ENCODE measurements at regions not wholly inside any gene's neighbourhood (a gene's known extent, or its start where the extent isn't known, plus 50 kb on each side); places are given as distances from the start of the nearest gene placed in this dataset.

DNA sequence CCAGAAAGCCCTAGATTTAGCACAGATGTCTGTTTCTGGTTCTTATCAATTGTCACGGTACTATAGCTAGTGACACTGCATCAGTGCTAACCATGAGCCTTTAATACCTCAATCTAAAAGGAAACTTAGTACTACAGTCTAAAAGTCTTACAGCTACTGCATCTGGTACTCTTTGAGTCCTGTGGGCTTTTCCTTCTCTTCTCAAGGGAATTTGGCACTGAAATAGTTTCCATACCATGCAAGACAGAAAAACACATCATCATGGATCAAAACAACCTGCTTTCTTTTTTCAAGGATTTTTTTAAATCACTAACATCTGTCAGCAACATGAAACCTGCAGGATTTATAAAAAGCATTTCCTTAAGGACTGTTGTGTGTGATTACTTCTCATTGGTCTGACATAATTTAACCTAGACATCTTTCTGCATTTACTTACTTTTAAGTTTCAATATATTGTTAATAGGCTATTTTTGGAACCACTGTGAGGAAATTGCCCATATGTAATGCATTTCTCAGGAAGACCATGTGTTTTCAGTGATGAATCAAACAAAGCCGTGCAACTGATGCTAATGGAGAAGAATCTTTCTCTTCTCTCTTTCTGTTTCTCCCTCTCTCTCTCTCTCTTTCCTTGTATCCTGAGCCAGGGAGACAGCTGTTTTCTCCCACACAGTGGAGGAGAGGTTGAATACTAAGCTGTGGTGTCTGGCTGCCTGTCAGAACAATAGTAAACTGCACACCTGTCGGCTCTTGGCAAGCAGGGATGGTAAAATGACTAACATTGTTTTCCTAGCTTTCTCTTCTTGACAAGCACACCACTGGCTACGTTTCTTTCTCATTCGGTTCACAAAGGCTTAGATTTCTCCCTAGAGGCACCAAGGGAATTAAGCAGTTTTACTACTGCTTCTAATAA lies 273.4 kb downstream of the CSNK1G3 start:
- no peak for DNase-seq

DNA sequence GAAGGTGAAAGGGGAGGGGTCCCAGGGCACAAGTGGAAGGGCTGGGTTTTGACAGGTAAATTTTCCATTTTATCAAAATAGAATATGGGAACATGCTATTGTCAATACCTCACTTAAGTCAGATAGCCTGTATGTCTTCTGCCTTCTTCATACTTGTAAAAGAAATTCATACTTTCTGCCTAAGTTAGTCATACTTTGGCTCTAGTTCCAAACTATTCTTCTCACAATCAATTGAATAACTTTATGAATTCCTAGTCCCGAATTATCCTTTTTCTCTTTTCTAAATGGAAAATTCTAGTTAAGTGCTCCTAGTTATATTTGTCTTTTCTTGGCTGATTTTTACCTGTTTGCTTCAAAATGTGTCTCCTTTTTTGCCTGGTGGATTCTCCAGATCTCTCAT lies 271.4 kb downstream of the CSNK1G3 start:
- no peak for DNase-seq

DNA sequence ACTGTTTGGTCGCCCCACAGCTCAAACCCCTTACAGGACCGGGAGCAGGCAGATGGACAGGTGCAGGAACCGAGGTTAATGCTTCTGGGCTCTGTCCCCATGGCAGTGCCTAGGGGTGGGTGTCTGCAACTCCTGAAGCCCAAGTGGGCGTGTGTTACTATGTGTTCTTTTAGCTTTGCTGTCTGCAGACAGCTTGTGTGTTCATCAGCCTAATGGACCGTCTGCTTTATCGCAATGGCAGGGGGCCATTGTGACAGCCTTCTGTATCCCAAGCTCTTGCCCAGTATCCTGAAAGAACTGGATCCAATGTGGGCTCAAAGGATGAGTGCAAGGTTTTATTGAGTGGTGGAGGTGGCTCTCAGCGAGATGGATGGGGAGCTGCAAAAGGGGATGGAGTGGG lies 266.7 kb downstream of the CSNK1G3 start:
- DNase-seq, result no peak

DNA sequence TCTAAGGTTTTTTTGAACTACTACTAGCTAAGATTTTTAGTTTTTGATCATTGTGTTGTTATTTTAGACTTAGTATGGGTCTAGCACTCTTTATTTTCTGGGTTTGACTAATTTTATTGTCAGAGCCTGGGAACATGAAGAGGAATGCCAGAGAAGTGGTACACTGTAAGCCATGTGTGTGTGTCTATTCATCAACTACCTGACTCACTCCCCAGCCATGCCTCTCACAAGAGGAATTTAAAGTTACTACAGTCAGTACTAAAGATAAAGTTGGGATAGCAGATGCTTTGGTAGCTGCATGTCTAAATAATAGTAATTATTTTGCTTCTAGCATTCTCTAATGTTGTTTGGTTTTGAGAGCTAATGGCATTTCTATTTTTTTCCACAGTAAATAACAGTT lies 264.8 kb downstream of the CSNK1G3 start:
- DNase-seq, result no peak

DNA sequence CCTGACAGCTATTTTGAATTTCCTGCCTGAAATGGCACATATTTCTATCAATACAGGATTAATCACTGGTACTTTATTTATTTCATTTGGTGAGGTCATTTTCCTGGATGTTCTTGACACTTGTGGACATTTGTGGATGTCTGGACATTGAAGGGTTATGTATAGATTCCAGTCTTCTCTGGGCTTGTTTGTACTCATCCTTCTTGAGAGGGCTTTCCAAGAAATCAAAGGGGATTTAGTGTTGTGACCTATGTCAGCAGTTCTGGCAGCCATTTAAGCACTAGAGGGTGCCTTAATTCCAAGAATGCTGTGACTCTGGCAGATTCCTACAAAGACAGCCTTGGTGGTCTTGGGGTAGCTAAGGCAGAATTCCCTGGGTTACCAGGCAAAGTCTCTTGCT lies 259.7 kb downstream of the CSNK1G3 start:
- DNase-seq, result no peak

DNA sequence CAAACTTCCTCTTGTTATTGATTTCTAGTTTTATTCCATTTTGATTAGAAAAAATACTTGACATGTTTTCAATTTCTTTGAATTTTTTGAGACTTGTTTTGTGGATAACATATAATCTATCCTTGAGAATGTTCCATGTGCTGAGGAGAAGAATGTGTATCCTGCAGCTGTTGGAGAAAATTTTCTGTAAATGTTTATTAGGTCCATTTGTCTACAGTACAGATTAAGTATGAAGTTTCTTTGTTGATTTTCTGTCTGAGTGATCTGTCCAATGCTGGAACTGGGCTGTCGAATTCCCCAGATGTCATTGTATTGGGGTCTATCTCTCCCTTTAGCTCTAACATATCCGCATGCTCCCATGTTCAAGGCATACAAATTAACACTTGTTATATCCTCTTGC lies 251.2 kb downstream of the CSNK1G3 start:
- no peak for DNase-seq

DNA sequence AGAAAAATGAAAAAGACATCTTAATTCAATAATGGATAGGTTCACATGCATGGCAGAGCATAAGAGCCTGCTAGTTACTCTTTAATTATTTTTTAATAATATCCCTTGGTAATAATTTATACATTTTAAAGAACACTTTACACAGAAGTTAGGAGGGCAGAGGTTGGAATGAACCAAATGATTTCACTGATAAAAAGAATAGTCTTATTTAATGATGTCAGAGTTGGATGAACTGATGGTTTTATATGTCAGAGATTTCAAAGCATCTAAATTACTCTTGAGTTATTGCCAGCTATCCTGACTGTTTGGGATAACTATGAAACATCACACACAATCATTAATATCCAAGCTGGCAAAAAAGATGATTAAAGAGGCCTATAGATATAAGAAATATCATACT lies 244.8 kb downstream of the CSNK1G3 start:
- DNase-seq, result no peak

DNA sequence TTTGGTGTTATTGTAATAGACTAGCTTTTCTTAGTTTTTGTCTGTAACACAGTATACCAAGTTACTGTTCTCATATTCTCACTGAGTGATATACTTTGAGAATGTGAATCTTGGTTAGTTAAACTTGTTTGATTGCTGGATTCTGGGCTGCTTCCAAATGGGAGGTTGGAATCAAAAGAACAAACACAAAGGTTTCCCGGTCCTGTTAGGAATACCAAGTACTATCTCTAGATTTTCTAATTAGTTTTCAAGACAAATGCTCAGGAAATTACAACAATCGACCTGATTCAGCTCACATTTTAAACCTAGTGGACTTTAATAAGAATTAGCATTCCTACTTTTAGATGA lies 244.3 kb downstream of the CSNK1G3 start:
- no peak for DNase-seq

DNA sequence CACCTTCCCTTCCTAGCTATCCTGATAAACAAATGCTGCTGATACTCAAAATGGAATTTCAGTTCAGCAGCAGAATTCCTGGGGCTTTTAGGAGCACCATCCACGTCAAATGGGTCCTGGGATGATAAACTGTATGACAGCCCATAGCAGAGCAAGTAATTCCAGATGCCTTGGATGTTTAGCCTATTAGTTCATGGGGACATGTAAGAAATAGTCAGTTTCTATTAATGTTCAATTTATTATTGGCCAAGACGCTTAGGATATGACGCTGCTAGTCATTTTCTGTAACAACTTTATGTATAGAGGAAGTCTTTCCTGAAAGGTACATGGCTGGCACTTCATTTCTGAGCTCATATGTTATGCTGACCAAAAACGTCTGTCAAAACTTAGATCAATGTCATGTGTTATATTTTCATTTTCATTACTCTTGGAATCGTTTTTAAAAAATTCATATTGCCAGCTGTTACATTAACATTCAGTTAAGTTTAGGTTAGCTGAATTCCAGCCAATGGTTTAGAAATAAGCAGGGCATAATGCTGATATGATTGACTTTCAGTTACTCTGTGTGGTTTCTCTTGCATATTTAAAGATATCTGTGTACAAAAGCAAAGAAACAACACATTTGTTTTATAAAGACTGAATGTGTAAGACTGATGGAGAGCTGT lies 243.8 kb downstream of the CSNK1G3 start:
- DNase-seq, result no peak

DNA sequence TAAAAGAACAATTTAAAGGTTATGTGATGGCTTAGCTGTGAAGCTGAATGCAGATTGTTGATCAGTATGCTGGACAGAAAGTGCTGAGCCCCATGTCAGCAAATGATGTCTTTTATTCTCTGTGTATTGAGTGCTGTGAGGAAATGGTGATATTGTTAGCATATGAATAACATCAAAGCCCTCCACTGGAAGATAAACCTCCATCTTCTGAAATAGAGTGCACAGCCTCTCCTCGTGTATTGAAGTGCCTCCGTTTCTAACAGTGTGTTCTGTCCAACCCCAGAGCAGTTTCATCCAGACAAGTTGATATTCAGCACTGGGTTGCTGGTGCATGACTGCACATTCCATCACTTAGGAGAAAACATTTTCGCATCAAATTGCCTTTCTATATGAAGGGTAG lies 242.9 kb downstream of the CSNK1G3 start:
- no peak for DNase-seq

DNA sequence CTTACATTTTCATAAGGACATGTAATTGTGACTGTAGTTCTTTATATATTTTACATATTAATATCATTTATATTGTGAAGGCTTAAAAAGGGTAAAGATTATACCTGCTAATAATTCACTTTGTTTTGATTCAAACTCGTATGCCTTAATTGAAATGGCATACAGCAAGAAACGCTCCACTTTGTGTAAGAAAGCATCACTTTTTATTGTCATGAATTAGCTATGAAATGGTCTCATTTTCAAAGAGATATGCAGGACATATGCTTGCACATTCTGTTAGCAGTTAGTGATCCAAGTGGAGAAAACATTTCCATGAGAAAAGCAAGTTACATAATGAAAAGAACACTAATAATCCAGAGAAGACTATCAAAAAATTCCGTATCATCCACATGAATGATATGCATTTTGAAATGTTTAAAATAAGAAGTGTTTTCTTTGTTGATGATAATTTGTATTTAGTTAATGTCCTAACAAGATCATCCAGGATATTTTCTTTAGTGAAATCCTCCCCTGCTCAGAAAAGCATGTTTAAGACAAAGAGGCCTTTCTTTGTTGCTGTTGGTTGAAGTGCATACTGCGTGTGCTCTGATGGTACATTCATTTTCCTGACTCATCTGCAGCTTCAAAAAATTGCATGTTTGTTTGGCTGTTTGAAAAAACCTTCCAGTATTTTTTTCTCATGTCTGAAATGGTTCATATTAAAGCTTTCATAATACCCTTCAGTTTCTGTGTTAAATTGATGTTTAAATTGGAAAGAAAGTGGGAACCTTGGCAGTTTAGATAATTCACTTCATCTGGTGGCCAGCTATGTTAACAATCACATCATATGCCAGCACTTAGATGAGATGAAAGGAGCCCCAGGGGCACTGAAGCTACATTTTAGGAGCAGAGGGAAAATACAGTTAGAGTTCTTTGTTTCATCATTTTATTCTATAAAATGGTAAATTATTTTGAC lies 242.2 kb downstream of the CSNK1G3 start:
- DNase-seq, result no peak

DNA sequence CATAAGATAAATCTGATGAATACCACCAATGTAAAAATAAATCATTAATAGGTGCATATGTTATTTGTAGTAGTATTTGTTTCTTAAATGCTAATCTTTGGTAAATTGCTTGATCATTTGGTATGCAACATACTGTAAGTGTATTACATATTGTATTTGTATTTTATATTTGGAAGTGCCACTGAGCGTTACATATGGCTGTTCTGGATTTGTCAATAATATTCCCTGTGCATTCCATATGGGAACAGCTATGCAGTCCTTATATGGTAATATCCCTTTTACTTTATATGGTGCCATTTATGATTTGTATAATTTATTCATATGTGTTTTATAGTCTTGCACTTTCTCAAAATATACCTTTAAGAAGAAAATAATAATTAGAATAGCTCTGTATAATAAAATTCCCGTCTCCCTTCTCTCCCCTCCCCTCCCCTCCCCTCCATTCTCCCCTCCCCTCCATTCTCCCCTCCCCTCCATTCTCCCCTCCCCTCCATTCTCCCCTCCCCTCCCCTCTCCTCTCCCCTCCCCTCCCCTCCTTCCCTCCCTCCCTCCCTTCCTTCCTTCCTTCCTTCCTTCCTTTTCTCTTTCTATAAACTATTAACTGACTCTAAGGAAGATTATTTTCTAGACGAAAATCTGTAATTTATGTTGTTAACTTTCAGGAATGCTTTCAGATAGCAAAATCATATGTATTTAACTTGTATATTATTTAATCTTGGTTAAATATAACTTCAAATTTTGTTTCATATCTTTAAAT lies 241.4 kb downstream of the CSNK1G3 start:
- no peak for DNase-seq

DNA sequence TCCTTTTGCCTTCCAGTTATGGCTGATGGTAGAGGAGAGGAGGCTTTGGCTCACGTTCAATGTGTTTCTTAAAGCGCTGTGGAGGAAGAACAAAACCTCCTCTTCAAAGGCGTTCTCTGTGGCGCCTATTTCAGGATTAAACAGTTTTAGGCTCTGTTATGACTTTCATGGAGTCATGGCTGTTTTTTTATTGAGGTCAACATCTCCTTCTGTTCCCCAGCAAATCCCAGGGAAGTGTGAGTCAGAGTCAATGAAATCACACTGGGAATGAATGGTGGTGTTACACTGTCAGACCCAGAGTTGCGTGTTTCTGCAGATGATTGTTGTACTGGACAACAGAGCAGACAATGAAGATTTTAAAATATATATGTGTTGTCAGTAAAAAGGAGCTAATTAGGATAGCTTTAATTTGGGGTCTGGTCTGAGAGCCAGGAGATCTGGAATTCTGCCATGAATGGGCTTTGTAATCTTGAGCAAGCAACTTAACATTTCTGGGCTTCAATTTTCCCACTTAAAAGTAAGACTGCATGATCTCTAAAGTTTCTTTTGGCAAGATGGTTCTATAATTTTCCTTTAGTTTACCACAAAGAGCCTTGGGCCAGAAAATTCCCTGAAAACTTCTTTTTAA lies 240.7 kb downstream of the CSNK1G3 start:
- no peak for DNase-seq

DNA sequence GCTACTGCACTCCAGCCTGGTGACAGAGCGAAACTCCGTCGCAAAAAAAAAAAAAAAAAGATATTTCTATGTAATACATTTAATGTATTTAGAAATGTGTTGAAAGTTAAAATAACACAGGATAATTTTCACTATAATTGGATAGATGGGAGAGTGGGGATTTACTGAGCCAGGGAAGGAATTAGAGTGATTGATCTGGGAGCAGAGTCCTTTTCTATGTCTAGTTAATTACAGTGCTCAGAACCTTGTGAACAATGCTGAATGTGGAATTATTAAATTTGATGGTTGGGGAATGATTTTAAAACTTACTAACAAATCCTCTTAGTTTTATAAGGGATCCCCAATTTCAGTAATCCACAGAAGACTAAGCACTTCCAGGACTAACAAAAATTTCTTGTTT lies 239.7 kb downstream of the CSNK1G3 start:
- DNase-seq, result no peak

DNA sequence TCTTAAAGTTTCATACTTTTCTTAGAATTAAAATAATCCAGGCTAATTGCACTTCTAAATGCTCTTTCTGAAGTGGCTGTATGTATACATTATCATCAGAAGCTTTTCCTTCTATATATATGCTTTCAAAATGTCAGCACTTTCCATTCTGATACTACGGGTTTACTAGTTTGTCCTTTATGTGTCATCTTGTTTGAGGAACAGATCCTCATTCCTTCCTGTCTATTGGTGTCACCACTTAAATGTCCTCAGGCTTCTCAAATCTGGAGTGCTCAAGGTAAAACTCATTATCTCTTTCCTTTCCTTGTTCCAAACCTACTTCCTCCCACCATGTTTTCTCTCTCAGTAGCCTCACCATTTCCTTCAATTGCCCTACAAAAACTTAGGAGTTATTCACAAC lies 236.3 kb downstream of the CSNK1G3 start:
- DNase-seq, result no peak

DNA sequence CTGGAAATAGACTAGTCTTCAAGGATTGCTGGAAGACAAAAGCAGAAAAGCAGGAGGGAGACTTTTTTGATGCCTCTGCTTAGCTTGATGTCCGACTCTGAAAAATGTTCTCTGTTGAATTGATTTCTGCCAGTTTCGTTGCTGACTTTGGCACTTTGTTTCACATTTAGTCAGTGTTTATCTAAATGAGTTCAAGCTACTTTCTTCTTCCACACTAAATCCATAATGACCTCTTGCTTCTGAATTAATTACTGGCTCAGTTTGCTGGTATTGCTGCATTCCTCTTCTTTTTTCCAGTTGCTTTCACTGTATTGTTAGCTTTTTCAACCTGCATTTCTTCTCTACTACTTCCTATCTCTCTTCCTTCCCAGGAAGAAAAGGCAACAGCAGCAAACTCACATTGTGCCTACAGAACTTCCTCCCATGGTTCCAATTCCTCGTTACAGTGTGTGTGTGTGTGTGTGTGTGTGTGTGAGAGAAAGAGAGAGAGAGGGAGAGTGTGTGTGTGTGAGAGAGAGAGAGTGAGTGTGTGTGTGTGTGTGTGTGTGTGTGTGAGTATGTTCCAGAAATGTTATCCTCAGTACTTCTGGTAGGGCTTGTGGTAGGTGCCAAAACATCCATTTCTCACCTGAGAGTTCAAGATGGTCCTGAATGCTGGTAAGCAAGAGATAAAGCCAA lies 234.8 kb downstream of the CSNK1G3 start:
- no peak for DNase-seq

DNA sequence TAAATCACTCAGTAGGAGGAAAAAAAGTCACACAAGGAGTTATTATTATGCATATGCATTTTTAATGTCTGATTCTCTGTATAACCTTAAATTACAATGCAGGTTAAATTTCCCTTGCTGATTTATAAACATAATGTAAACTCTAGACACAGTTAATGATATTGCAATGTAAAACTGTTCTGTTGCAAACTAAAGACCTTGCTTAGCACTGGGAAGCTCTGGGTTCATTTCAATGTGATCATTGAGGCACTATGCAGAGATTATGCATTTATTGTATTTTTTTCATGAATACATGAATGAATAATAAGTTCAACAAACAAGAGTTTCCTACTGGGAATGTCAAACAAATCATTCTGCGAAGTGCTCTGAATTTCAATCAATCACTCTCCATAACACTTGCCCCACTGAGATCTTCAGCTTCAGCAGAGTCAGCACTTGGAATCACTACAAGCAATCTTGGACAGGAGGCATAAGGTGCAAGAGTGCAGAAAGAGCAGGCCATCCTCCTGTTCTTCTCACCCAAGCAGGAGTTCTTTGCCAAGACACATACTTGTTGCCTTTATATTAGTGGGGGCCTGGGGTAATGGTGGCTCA lies 232.1 kb downstream of the CSNK1G3 start:
- DNase-seq, result no peak

DNA sequence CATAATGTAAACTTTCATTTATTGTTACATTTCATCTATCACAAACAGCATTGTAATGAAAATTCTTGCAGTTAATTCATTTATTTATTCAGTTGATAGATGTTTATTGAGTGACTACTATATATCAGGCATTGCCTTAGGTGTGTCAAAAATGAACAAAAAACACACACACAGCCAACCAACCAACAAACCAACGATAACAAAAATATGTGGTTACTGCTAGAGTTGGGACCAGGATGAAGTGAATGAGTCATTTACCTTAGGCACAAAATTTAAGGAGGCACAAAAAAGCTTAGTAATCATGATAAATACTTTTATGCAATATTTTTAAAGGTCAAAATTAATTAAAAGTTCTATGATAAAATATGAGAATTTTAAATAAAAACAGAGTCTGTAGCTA lies 223.4 kb downstream of the CSNK1G3 start:
- DNase-seq, result no peak

DNA sequence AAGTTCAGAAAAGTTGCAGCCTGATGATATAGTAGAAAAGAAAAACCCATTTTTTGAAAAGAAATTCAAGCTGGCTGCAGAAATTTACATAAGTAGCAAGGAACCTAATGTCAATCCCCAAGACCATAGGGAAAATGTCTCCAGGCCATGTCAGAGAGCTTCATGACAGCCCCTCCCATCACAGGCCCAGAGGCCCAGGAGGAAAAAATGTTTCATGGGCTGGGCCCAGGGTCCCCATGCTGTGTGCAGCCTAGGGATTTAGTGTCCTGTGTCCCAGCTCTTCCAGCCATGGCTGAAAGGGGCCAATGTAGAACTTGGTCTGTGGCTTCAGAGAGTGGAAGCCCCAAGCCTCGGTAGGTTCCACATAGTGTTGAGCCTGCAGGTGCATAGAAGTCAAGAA lies 220.3 kb downstream of the CSNK1G3 start:
- DNase-seq, result no peak

DNA sequence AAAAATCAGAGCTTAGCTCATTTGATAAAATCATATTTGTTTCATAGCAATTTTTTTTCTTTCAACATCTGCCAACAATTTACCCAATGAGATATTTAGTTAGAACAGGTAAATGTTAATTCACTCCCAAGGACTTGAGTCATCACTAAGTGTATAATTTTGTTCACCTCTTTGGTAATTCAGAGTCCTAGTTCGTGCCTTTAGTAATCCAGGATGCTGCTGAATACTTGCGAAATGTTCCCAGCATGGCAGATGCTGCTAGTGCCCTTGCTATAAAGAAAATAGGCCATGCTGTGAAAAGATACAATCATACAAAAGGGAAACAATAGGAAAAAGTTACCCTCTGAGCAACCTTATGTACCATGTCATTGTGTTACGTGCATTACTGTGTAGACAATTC lies 210.5 kb downstream of the CSNK1G3 start:
- DNase-seq, result no peak

DNA sequence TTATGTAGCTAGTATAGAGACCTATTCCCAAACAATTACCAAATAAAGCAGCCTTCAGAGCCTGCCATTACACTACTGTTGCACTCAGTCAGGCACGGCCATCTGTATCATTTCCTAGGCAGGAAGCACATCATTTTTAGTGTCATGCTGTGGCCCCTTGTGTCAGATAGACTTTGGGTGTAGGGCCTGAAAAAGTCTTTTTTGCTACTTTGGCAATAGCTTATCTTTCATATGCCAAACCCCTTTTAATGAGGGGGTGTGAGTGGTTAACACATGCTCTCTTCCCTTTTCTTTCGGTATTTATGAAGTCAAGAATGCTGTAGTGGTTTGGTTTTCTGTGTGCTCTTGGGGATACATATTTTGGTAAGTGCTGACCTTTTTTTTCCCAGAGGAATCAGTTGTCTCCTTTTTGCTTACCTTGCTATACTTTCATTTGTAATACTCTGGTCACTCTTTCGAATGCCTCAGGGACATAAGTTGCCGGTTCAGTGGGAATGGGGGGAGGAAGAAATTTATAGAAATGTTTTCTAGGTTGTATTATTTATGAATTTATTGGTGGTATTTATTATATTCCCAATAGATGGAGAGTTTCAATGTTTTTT lies 209.8 kb downstream of the CSNK1G3 start:
- DNase-seq, result no peak

All from CD4-positive, alpha-beta T cell treated with Interferon gamma for 1 hour (primary cell).